ENCODE measurements at regions not wholly inside any gene's neighbourhood (a gene's known extent, or its start where the extent isn't known, plus 50 kb on each side); places are given as distances from the start of the nearest gene placed in this dataset.

DNA sequence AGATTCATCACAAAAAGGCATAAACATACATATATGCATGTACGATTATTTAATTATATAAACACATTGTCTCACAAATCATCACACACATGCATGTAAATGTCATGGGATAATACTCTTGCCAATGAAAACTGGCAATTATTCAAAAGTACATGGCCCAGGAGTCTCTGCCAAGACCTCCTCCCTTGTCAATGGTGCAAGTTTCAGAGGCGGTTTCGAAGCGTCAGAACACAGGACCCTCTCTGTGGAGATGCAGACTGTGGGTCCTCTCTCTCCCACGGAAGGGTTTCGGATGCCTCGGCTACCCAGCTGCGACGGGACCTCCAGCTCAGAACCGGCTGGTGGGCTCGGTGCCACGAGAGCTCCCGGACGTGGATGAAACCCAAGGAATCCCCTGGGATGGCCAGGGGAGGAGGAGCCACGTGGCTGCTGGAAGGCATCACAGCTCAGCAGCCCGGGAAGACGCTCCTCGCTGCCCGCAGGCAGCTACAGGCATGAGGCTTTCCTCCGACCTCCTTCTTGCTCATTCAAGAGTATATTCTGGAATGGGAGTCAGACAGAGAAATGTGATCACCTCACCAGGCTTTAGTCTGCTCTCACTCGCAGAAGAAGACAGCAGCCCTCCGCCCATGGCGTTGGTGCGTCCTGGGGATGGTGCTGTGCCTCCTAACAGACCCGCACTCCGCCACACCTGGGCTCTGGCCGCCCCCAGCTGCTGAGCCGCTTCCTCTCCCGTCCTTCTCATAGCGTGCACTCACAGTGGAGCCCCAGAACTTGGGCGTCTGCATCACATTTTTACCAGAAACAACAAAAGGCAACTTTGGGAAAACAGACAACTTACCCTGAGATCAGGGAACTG, 308.8 kb downstream of the IRX2 start:
- H3K27ac ChIP-seq (ENCODE audit: insufficient read depth, low read depth, low read length), result no peak overlapping the region
- TF ChIP-seq GATA2 (IDR thresholded peaks at IDR 0.05; ENCODE audit: insufficient read depth, insufficient read length, low read depth, low read length) (no peak), FOS (IDR thresholded peaks at IDR 0.05; ENCODE audit: borderline replicate concordance, insufficient read depth, low read length) (no peak)
- no peaks in the 10 kb centered on the region for H3K9me1 ChIP-seq (replicated peaks; ENCODE audit: control insufficient read depth, extremely low read depth, insufficient read depth, low read length)
- no peaks in the 10 kb centered on the region for H3K36me3 ChIP-seq (ENCODE audit: control insufficient read depth in 2 of 2, extremely low read depth in 1 of 2, insufficient read depth in 2 of 2, low read length in 2 of 2)
- H3K4me3 ChIP-seq (replicated peaks in 1 of 3; ENCODE audit: insufficient read depth in 1 of 3, low read depth in 1 of 3, low read length in 3 of 3), result no peak overlapping the region
- CTCF ChIA-PET, result no interaction called here
- no peak overlapping the region for H2AFZ ChIP-seq (ENCODE audit: low read depth, low read length)
- dilution Hi-C loops (cut with MboI; ENCODE audit: extremely low pct_ligation_motif_present, low sequenced_read_pairs), result no loop called here
- no TSS peak for BruUV-seq (replicated peaks)
- POLR2A ChIA-PET, result no interaction called here
- H3K9ac ChIP-seq (replicated peaks; ENCODE audit: extremely low read depth, insufficient read depth, low read length), result no peak overlapping the region
- intact Hi-C loops (cut with micrococcal nuclease), result no loop called here
- DNase-seq (ENCODE audit: low read depth, low spot score) (no peak), FAIRE-seq (no peak)
- H3K4me2 ChIP-seq (ENCODE audit: insufficient read depth, low read length), result no peak overlapping the region
- H3K9me3 ChIP-seq (replicated peaks; ENCODE audit: control insufficient read depth, insufficient read depth, low read length), result peaks cover 2% of the 10 kb centered on the region
- H3K79me2 ChIP-seq (ENCODE audit: control insufficient read depth, insufficient read depth, low read length), result no peaks in the 10 kb centered on the region
- no peaks in the 10 kb centered on the region for H3K4me1 ChIP-seq (ENCODE audit: control insufficient read depth, extremely low read depth, insufficient read depth, low read length)
- H4K20me1 ChIP-seq (replicated peaks; ENCODE audit: control insufficient read depth, extremely low read depth, insufficient read depth, low read length), result no peaks in the 10 kb centered on the region
- H3K27me3 ChIP-seq (ENCODE audit: control insufficient read depth in 2 of 2, insufficient read depth in 2 of 2, low read length in 2 of 2), result no peaks in the 10 kb centered on the region

DNA sequence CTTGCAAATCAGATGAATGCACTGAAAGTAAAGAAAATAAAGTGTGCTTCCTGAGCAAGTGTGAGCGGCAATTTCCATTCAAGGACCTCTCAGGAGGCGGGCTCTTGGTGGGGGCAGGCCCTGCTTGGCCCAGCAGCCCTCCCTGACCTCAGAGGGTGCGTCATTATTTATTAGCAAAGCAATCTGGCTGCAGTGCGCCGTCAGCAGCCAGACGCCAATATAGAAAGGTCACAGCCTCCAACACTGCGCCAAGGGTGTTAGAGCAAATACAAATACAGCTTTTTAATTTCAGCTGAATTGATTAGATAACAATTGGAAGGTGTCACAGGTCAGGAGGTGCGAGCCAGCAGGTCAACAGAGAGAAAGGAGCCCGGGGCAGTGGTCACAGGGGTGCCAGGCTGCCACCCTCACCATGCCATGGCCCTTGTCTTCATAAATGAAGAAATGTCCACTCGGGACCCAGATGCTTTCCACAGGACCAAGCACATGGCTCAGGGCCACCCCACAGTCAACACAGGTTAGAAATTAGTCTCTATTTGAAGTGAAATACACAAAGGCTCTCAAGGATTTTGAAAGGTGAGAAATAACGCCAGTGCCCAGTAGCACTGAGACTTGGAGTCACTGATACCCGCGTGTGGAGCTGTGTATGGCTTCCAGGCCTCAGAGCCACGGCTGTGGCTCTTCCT, 309.8 kb downstream of the IRX2 start:
- Histone ChIP-seq H3K9ac (replicated peaks; ENCODE audit: extremely low read depth, insufficient read depth, low read length) (no peak overlapping the region), H3K9me1 (replicated peaks; ENCODE audit: control insufficient read depth, extremely low read depth, insufficient read depth, low read length) (no peaks in the 10 kb centered on the region), H3K27ac (ENCODE audit: insufficient read depth, low read depth, low read length) (no peak overlapping the region), H3K9me3 (replicated peaks; ENCODE audit: control insufficient read depth, insufficient read depth, low read length) (peaks cover 2% of the 10 kb centered on the region), H4K20me1 (replicated peaks; ENCODE audit: control insufficient read depth, extremely low read depth, insufficient read depth, low read length) (no peaks in the 10 kb centered on the region), H3K4me1 (ENCODE audit: control insufficient read depth, extremely low read depth, insufficient read depth, low read length) (no peaks in the 10 kb centered on the region), H2AFZ (ENCODE audit: low read depth, low read length) (no peak overlapping the region), H3K4me3 (replicated peaks in 1 of 3; ENCODE audit: insufficient read depth in 1 of 3, low read depth in 1 of 3, low read length in 3 of 3) (no peak overlapping the region), H3K4me2 (ENCODE audit: insufficient read depth, low read length) (no peak overlapping the region), H3K79me2 (ENCODE audit: control insufficient read depth, insufficient read depth, low read length) (no peaks in the 10 kb centered on the region), H3K27me3 (ENCODE audit: control insufficient read depth in 2 of 2, insufficient read depth in 2 of 2, low read length in 2 of 2) (no peaks in the 10 kb centered on the region), H3K36me3 (ENCODE audit: control insufficient read depth in 2 of 2, extremely low read depth in 1 of 2, insufficient read depth in 2 of 2, low read length in 2 of 2) (no peaks in the 10 kb centered on the region)
- POLR2A ChIA-PET, result no interaction called here
- dilution Hi-C loops (cut with MboI; ENCODE audit: extremely low pct_ligation_motif_present, low sequenced_read_pairs) (no loop called here), intact Hi-C loops (cut with micrococcal nuclease) (no loop called here)
- TF ChIP-seq EZH2 (IDR thresholded peaks at IDR 0.05; ENCODE audit: borderline replicate concordance, low read depth, low read length, severe bottlenecking) (no peak), POLR2AphosphoS5 (IDR thresholded peaks at IDR 0.05; ENCODE audit: insufficient read depth, low read depth, low read length) (no peak), JUN (IDR thresholded peaks at IDR 0.05; ENCODE audit: borderline replicate concordance, insufficient read depth, insufficient read length, low read depth) (no peak), FOS (IDR thresholded peaks at IDR 0.05; ENCODE audit: borderline replicate concordance, insufficient read depth, low read length) (no peak), GATA2 (IDR thresholded peaks at IDR 0.05; ENCODE audit: insufficient read depth, insufficient read length, low read depth, low read length) (no peak), POLR2A (IDR thresholded peaks at IDR 0.05; ENCODE audit: low read depth, low read length) (no peak), MYC (IDR thresholded peaks at IDR 0.05; ENCODE audit: low read depth, low read length) (no peak)
- TF ChIP-seq, protein P1, sequence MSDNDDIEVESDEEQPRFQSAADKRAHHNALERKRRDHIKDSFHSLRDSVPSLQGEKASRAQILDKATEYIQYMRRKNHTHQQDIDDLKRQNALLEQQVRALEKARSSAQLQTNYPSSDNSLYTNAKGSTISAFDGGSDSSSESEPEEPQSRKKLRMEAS (IDR thresholded peaks at IDR 0.05; ENCODE audit: insufficient read depth, insufficient read length), result no peak
- TF ChIP-seq, protein P2, sequence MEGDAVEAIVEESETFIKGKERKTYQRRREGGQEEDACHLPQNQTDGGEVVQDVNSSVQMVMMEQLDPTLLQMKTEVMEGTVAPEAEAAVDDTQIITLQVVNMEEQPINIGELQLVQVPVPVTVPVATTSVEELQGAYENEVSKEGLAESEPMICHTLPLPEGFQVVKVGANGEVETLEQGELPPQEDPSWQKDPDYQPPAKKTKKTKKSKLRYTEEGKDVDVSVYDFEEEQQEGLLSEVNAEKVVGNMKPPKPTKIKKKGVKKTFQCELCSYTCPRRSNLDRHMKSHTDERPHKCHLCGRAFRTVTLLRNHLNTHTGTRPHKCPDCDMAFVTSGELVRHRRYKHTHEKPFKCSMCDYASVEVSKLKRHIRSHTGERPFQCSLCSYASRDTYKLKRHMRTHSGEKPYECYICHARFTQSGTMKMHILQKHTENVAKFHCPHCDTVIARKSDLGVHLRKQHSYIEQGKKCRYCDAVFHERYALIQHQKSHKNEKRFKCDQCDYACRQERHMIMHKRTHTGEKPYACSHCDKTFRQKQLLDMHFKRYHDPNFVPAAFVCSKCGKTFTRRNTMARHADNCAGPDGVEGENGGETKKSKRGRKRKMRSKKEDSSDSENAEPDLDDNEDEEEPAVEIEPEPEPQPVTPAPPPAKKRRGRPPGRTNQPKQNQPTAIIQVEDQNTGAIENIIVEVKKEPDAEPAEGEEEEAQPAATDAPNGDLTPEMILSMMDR (IDR thresholded peaks at IDR 0.05; ENCODE audit: extremely low read depth in 1 of 2, insufficient read depth in 1 of 2, low read depth in 1 of 2, low read length in 2 of 2), result no peak
- no peak for DNase-seq (ENCODE audit: low read depth, low spot score)
- no TSS peak for BruUV-seq (replicated peaks)
- no peak for FAIRE-seq
- CTCF ChIA-PET, result no interaction called here

Measured in endothelial cell of umbilical vein (primary cell).